ENCODE measurements at regions not wholly inside any gene's neighbourhood (a gene's known extent, or its start where the extent isn't known, plus 50 kb on each side); places are given as distances from the start of the nearest gene placed in this dataset.

DNA sequence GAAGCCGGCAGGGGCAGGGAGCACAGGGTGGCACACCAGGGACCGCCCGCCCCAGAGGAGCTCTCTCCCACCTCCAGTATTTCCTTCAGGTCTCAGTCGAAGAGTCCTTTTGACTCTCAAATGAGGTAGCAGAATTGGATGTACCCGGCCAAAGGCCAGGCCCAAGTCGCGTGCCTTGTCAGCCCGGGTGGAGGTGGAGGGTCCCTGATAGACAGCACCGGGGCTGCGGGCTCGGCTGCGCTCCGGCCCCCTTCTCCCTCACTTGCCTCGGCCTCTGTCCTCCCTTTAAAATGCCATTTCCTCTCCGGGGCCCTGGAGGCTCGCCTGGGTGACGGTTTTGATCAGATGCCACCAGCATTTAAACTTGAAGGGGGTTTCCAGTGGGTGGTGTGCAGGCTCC lies 198.9 kb upstream of the SOX11 start:
- TF ChIP-seq CTCF (IDR thresholded peaks at IDR 0.05; ENCODE audit: low read depth, low read length), result no peak
- no peak for TF ChIP-seq EZH2phosphoT487 (IDR thresholded peaks at IDR 0.05; ENCODE audit: low read depth)

Data from OCI-LY3 (cell line).